ENCODE measurements at regions not wholly inside any gene's neighbourhood (a gene's known extent, or its start where the extent isn't known, plus 50 kb on each side); places are given as distances from the start of the nearest gene placed in this dataset.
A peak's percentile ranks its signal among the peaks of the same experiment; 100 is the strongest.

DNA sequence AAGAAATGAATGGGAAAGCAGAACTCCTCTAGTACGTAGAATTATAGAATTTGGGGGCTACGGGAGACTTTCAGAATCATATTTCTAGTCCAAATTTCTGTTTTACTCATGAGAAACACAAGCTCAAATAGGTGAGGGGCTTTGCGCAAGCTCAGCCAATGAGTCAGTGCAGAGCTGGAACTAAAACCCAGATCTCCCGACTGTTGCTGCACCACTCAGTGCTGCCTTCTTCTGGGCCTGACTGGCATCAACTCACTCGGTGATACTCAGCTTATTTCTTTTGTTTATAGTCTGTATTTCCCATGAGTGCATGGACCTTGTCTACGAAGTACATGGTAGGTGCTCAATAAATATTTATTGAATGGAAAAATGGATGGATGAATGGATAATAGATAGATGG lies 280.2 kb downstream of the CDK5RAP2 start:
- no peak overlapping the region for H3K27ac ChIP-seq (ENCODE audit: low read depth, low read length)
- no peak for DNase-seq (ENCODE audit: insufficient read length, low spot score, missing footprints)
- no peaks in the 10 kb centered on the region for H3K27me3 ChIP-seq (ENCODE audit: insufficient read depth, low read length)
- no peaks in the 10 kb centered on the region for H3K9me3 ChIP-seq (ENCODE audit: low read depth, low read length)
- no peak overlapping the region for H2AFZ ChIP-seq (ENCODE audit: low read length)
- no peaks in the 10 kb centered on the region for H3K79me2 ChIP-seq (ENCODE audit: insufficient read depth, low read length)
- no peaks in the 10 kb centered on the region for H4K20me1 ChIP-seq (ENCODE audit: insufficient read depth, low read length)
- H3K4me2 ChIP-seq (ENCODE audit: insufficient read depth, low read length), result no peak overlapping the region
- H3K4me1 ChIP-seq (ENCODE audit: insufficient read depth, low read length), result no peaks in the 10 kb centered on the region
- TF ChIP-seq, protein P1, sequence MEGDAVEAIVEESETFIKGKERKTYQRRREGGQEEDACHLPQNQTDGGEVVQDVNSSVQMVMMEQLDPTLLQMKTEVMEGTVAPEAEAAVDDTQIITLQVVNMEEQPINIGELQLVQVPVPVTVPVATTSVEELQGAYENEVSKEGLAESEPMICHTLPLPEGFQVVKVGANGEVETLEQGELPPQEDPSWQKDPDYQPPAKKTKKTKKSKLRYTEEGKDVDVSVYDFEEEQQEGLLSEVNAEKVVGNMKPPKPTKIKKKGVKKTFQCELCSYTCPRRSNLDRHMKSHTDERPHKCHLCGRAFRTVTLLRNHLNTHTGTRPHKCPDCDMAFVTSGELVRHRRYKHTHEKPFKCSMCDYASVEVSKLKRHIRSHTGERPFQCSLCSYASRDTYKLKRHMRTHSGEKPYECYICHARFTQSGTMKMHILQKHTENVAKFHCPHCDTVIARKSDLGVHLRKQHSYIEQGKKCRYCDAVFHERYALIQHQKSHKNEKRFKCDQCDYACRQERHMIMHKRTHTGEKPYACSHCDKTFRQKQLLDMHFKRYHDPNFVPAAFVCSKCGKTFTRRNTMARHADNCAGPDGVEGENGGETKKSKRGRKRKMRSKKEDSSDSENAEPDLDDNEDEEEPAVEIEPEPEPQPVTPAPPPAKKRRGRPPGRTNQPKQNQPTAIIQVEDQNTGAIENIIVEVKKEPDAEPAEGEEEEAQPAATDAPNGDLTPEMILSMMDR (IDR thresholded peaks at IDR 0.05; ENCODE audit: extremely low read depth, low read depth, low read length), result peak; percentile 18
- no peak overlapping the region for H3K4me3 ChIP-seq (ENCODE audit: insufficient read depth, low read length)
- H3K36me3 ChIP-seq (ENCODE audit: insufficient read depth, low read length), result no peaks in the 10 kb centered on the region

DNA sequence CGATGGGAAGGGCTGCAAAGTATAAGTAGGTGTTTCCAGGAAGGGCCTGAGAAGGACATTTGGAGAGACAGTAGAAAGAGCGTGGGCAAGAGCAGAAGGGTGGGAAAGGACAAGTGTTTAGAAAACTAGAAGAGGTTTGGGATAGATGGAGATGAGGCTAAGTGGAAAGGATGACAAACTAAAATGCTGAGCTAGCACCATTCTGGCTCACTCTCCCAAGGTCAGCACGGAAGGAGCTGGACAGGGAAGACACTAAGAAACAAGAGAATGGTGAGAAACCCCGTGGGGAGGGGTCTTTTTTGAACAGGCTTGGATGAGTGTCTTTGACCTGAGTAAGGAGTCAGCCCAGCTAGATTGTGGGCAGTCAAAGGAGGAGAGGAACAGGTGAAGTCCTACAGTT lies 286.0 kb downstream of the CDK5RAP2 start:
- Histone ChIP-seq H3K4me1 (ENCODE audit: insufficient read depth, low read length) (peaks cover 9% of the 10 kb centered on the region), H4K20me1 (ENCODE audit: insufficient read depth, low read length) (no peaks in the 10 kb centered on the region), H3K27me3 (ENCODE audit: insufficient read depth, low read length) (no peaks in the 10 kb centered on the region), H3K79me2 (ENCODE audit: insufficient read depth, low read length) (no peaks in the 10 kb centered on the region), H3K9me3 (ENCODE audit: low read depth, low read length) (no peaks in the 10 kb centered on the region), H3K36me3 (ENCODE audit: insufficient read depth, low read length) (no peaks in the 10 kb centered on the region), H3K4me2 (ENCODE audit: insufficient read depth, low read length) (no peak overlapping the region), H3K27ac (ENCODE audit: low read depth, low read length) (no peak overlapping the region), H2AFZ (ENCODE audit: low read length) (no peak overlapping the region), H3K4me3 (ENCODE audit: insufficient read depth, low read length) (no peak overlapping the region)
- DNase-seq (ENCODE audit: insufficient read length, low spot score, missing footprints), result no peak
- TF ChIP-seq, protein P1 (IDR thresholded peaks at IDR 0.05; ENCODE audit: extremely low read depth, low read depth, low read length), result no peak

DNA sequence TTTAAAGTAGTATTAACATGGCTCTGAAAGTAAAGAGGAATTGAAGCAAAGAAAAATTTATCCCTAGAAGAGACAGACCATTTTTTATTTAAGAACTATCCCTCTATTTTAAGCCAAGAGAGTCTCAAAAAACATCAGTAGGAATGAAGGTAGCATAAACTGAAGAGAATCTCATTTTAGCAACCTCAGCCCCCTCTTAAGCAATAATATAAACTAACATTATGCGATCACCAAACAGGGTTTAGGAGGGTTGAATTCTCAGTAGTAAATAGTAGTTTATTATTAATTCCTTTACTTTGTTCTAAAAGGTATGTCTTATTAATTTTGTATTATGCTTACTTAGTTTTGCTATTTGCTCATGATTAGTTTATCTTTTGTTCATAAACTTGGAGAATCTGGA lies 287.4 kb downstream of the CDK5RAP2 start:
- Histone ChIP-seq H2AFZ (ENCODE audit: low read length) (no peak overlapping the region), H3K4me1 (ENCODE audit: insufficient read depth, low read length) (peaks cover 9% of the 10 kb centered on the region), H3K4me2 (ENCODE audit: insufficient read depth, low read length) (no peak overlapping the region), H4K20me1 (ENCODE audit: insufficient read depth, low read length) (no peaks in the 10 kb centered on the region), H3K27me3 (ENCODE audit: insufficient read depth, low read length) (no peaks in the 10 kb centered on the region), H3K36me3 (ENCODE audit: insufficient read depth, low read length) (no peaks in the 10 kb centered on the region), H3K4me3 (ENCODE audit: insufficient read depth, low read length) (no peak overlapping the region), H3K79me2 (ENCODE audit: insufficient read depth, low read length) (no peaks in the 10 kb centered on the region), H3K27ac (ENCODE audit: low read depth, low read length) (no peak overlapping the region), H3K9me3 (ENCODE audit: low read depth, low read length) (no peaks in the 10 kb centered on the region)
- TF ChIP-seq, protein P1 (IDR thresholded peaks at IDR 0.05; ENCODE audit: extremely low read depth, low read depth, low read length), result no peak
- DNase-seq (ENCODE audit: insufficient read length, low spot score, missing footprints), result no peak

DNA sequence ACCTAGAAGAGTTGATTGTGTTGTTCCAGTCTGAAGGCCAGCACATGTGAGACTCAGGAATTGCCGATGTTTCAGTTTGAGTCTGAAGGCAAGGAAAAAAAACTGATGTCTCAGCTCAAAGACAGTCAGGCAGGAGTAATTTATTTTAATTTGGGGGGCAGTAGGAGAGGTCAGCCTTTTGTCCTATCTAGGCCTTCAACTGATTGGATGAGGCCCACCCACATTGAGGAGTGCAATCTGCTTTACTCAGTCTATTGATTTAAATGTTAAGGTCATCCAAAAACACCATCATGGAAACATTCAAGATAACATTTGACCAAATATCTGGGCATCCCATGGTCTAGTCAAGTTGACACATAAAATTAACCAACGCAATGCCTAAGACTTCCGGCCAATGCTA lies 288.9 kb downstream of the CDK5RAP2 start:
- no peaks in the 10 kb centered on the region for H3K27me3 ChIP-seq (ENCODE audit: insufficient read depth, low read length)
- H4K20me1 ChIP-seq (ENCODE audit: insufficient read depth, low read length), result no peaks in the 10 kb centered on the region
- H3K4me2 ChIP-seq (ENCODE audit: insufficient read depth, low read length), result no peak overlapping the region
- H3K36me3 ChIP-seq (ENCODE audit: insufficient read depth, low read length), result no peaks in the 10 kb centered on the region
- H3K9me3 ChIP-seq (ENCODE audit: low read depth, low read length), result no peaks in the 10 kb centered on the region
- no peak overlapping the region for H3K27ac ChIP-seq (ENCODE audit: low read depth, low read length)
- no peaks in the 10 kb centered on the region for H3K79me2 ChIP-seq (ENCODE audit: insufficient read depth, low read length)
- no peak overlapping the region for H2AFZ ChIP-seq (ENCODE audit: low read length)
- no peak overlapping the region for H3K4me3 ChIP-seq (ENCODE audit: insufficient read depth, low read length)
- DNase-seq (ENCODE audit: insufficient read length, low spot score, missing footprints), result no peak
- peaks cover 9% of the 10 kb centered on the region for H3K4me1 ChIP-seq (ENCODE audit: insufficient read depth, low read length)
- TF ChIP-seq, protein P1 (IDR thresholded peaks at IDR 0.05; ENCODE audit: extremely low read depth, low read depth, low read length), result no peak

All from osteoblast (primary cell).